ENCODE measurements at regions not wholly inside any gene's neighbourhood (a gene's known extent, or its start where the extent isn't known, plus 50 kb on each side); places are given as distances from the start of the nearest gene placed in this dataset.

DNA sequence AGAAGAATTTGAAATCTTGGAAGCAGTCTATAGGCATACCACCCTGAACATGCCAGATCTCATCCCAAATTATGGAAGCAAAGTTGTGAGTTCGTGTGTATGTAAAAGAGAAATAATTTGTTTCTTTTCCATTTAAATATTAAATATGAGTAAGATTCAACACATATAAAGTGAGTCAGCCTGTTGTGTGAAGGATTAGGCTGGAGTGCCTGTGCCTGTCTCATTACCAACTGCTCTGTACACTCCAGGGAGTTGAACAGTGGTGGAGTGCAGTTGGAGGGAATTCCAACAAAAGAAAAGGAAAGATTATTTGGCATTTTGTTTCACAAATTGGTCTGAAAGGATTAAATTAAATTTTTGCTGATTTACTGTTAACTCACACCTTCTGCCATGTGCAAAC is 435.6 kb downstream of the FAT4 start:
- no peak for DNase-seq (ENCODE audit: low read depth)
- TF ChIP-seq, protein P1, sequence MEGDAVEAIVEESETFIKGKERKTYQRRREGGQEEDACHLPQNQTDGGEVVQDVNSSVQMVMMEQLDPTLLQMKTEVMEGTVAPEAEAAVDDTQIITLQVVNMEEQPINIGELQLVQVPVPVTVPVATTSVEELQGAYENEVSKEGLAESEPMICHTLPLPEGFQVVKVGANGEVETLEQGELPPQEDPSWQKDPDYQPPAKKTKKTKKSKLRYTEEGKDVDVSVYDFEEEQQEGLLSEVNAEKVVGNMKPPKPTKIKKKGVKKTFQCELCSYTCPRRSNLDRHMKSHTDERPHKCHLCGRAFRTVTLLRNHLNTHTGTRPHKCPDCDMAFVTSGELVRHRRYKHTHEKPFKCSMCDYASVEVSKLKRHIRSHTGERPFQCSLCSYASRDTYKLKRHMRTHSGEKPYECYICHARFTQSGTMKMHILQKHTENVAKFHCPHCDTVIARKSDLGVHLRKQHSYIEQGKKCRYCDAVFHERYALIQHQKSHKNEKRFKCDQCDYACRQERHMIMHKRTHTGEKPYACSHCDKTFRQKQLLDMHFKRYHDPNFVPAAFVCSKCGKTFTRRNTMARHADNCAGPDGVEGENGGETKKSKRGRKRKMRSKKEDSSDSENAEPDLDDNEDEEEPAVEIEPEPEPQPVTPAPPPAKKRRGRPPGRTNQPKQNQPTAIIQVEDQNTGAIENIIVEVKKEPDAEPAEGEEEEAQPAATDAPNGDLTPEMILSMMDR (conservative IDR thresholded peaks at IDR 0.05; ENCODE audit: low read depth, low read length): no peak
- no peak overlapping the region for H3K4me3 ChIP-seq (ENCODE audit: low read depth, low read length)

DNA sequence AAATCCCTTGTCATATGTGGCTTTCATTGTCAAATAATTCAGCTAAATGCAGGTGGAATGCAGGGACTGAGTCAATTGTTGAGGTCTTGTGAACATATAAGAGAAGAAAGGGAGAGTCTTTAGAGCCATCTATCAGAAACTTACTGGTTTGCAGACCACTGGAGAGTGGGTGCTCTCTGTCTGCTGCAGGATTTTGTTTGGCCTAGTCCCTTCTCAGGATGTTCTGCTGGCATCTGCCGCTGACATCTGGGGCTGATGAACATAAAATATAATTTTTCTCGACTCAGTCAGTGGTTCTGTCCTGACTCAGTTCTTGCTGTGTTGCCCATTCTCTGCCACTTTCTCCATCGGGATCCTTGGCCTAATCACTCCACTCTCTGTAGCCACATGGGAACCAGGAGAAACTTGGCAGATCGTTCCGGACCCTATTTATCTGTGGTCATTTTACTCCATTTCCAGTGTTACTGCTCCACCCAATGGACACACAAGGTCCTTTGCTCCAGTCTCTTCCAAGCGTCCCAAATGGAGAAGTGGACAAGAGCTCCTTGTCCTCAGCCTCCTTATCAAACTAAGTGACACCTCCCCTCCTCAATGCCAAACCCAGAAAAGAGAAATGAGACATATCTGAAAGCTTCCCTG is 436.2 kb downstream of the FAT4 start:
- DNase-seq (ENCODE audit: low read depth): no peak
- TF ChIP-seq, protein P1 (conservative IDR thresholded peaks at IDR 0.05; ENCODE audit: low read depth, low read length): peak; percentile 72
- no peak overlapping the region for H3K4me3 ChIP-seq (ENCODE audit: low read depth, low read length)

DNA sequence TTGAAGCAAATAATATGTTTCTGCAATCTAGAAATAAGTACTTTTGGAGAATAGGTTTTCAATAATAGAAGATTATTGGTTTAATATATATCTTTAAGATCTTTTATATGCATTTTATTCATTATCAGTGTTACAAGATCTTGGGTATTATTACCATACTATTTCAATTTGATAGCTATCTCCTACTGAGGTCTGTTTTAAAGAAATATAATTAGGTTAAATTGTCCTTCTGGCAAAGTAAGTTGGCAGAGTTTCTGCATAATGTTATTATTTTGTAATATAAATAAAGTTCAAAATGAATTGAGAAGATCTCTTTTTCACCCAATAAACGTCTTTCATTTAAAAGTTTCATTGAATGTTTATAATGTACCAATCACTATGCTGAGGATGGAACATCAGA is 443.7 kb downstream of the FAT4 start:
- TF ChIP-seq, protein P1 (conservative IDR thresholded peaks at IDR 0.05; ENCODE audit: low read depth, low read length): no peak
- no peak overlapping the region for H3K4me3 ChIP-seq (ENCODE audit: low read depth, low read length)
- no peak for DNase-seq (ENCODE audit: low read depth)

DNA sequence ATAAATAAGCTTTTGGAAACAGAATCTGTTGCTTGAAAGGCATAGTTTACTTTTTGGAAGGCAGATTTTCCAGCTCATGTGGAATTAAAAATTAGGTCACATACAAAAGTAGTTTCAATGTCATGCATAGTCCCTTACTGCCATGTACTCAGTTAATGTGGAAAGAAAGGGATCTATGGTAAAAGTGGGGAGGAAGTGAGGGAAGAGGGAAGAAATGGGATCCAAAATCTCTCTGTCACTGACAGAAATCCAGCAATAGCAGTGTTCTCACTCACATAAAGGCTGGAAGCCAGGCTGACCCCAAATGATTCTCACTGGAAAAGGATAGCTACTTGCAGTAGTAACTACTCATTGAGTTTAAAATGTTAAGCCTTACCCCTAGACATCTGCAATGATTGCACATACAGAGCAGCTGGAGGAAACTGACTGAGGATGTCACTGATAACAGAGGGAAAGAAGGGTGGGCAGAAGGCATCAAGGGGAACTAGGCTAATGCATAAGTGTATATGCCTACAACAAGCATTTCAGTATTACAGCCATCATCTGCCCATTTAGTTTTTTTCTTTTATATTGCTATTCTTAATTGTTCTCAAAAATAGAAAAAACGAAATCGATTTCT is 445.6 kb downstream of the FAT4 start:
- DNase-seq (ENCODE audit: low read depth): no peak
- TF ChIP-seq, protein P1 (conservative IDR thresholded peaks at IDR 0.05; ENCODE audit: low read depth, low read length): no peak
- H3K4me3 ChIP-seq (ENCODE audit: low read depth, low read length): no peak overlapping the region

DNA sequence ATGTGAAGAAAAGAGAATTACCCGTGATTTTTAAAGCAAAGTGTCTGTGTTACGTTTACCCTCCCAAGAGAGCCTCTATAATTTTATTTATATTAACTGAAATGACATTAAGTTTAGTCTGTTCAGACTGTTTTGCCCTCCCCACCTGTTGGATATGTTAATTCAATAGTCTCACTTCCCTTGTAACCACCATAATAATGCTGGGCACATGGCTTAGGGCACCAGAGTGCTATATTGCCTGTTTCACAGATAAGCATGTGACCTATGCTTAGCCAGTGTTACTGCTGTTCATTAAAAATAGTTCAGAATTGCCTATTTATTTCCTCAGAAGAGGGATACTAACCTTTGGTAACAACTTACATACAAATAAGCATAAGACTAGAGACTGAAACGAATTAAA is 446.2 kb downstream of the FAT4 start:
- H3K4me3 ChIP-seq (ENCODE audit: low read depth, low read length): no peak overlapping the region
- DNase-seq (ENCODE audit: low read depth): no peak
- TF ChIP-seq, protein P1 (conservative IDR thresholded peaks at IDR 0.05; ENCODE audit: low read depth, low read length): no peak

DNA sequence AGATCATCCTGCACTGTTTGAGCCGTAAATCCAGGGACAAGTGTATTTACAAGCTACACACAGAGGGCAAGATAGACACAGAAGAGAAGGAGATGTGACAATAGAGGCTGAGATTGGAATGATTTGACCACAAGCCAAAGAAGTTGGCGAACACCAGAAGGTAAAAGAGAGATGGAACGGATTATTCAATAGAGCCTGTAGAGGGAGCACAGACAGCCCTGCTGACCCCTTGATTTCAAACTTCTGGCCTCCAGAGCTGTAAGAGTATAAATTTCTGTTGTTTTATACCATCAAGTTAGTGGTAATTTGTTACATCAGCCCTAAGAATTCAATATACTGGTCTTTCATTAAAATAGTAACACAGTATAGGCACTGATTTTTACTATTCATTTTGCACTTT is 447.8 kb downstream of the FAT4 start:
- H3K4me3 ChIP-seq (ENCODE audit: low read depth, low read length): no peak overlapping the region
- no peak for DNase-seq (ENCODE audit: low read depth)
- TF ChIP-seq, protein P1 (conservative IDR thresholded peaks at IDR 0.05; ENCODE audit: low read depth, low read length): peak; percentile 45

DNA sequence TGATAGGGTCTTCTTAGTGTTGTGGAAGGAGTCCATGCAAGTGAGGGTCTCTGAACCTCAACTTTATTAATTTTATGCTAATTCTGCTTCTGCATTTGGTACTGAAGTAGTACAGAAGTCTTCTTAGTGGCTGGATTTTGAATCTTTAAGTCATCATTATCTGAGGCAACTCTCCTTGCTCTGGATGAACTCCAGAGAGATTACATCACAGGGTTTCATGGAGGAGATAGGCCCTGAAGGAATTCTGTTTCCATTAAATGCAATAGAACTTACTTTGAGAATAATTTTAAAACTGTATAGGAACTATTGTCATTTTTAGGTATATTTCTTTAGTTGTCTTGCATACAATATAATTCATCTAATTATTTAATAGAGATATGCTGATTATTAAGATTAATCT is 451.2 kb downstream of the FAT4 start:
- TF ChIP-seq, protein P1 (conservative IDR thresholded peaks at IDR 0.05; ENCODE audit: low read depth, low read length): no peak
- no peak for DNase-seq (ENCODE audit: low read depth)
- H3K4me3 ChIP-seq (ENCODE audit: low read depth, low read length): no peak overlapping the region
